ENCODE measurements at regions not wholly inside any gene's neighbourhood (a gene's known extent, or its start where the extent isn't known, plus 50 kb on each side); places are given as distances from the start of the nearest gene placed in this dataset.

DNA sequence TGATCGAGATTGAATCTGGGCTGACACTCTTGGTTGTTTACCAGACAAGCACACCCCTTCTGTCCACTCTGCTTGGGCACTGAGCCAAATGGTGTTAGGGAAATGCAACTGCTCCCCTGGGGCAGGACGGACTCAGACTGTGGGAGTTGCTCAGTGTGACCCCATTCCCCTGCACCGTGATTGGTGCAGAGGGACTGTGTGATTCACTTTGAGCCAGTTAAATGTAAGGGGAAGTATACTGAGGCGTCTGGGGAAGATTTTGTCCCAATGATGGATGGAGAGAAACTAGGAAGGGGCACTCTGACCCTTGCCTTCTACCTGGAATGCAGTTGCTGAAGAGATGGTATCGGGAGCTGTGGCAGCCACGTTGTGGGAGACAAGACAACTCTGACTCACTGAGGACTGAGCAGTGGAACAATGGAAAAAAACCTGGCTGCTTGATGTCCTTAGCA, 196.0 kb upstream of the ANKRD55 start:
- TF ChIP-seq GATA3 (IDR thresholded peaks at IDR 0.05; ENCODE audit: low read depth, low read length) (no peak), GATA2 (IDR thresholded peaks at IDR 0.05; ENCODE audit: low read depth, low read length) (peak; percentile 47; the same call in 1 of the 2 replicates)

All from SH-SY5Y (cell line).